ENCODE measurements at regions not wholly inside any gene's neighbourhood (a gene's known extent, or its start where the extent isn't known, plus 50 kb on each side); places are given as distances from the start of the nearest gene placed in this dataset.

- no peak for DNase-seq (ENCODE audit: low read depth)
- TF ChIP-seq CTCF (conservative IDR thresholded peaks at IDR 0.05; ENCODE audit: low read depth, low read length): no peak
- H3K4me3 ChIP-seq (ENCODE audit: low read depth, low read length): no peak overlapping the region
Observed at GRCh38 chr7:155986497-155987160, 174.4 kb upstream of the SHH start.

GRCh38 chr7:155985518-155986250 lies 173.4 kb upstream of the SHH start:
- no peak for DNase-seq (ENCODE audit: low read depth)

GRCh38 chr7:155984609-155985405 lies 172.5 kb upstream of the SHH start:
- DNase-seq (ENCODE audit: low read depth): no peak
- H3K4me3 ChIP-seq (ENCODE audit: low read depth, low read length): no peak overlapping the region

More at GRCh38 chr7:155985518-155986250, 173.4 kb upstream of the SHH start:
- TF ChIP-seq CTCF (conservative IDR thresholded peaks at IDR 0.05; ENCODE audit: low read depth, low read length): no peak
- no peak overlapping the region for H3K4me3 ChIP-seq (ENCODE audit: low read depth, low read length)

GRCh38 chr7:155984028-155984580 lies 171.8 kb upstream of the SHH start:
- no peak for TF ChIP-seq CTCF (conservative IDR thresholded peaks at IDR 0.05; ENCODE audit: low read depth, low read length)
- no peak overlapping the region for H3K4me3 ChIP-seq (ENCODE audit: low read depth, low read length)
- no peak for DNase-seq (ENCODE audit: low read depth)

More at GRCh38 chr7:155984609-155985405, 172.5 kb upstream of the SHH start:
- no peak for TF ChIP-seq CTCF (conservative IDR thresholded peaks at IDR 0.05; ENCODE audit: low read depth, low read length)

GRCh38 chr7:155983176-155983815 lies 171.0 kb upstream of the SHH start:
- DNase-seq (ENCODE audit: low read depth): no peak
- no peak overlapping the region for H3K4me3 ChIP-seq (ENCODE audit: low read depth, low read length)
- TF ChIP-seq CTCF (conservative IDR thresholded peaks at IDR 0.05; ENCODE audit: low read depth, low read length): no peak

- DNase-seq (ENCODE audit: low read depth): no peak
- H3K4me3 ChIP-seq (ENCODE audit: low read depth, low read length): no peak overlapping the region
- no peak for TF ChIP-seq CTCF (conservative IDR thresholded peaks at IDR 0.05; ENCODE audit: low read depth, low read length)
Observed at GRCh38 chr7:155981703-155982102, 169.4 kb upstream of the SHH start.

All from epithelial cell of proximal tubule (primary cell).